Transverse colon (tissue), 4 donors: ENCODE measurements at regions not wholly inside any gene's neighbourhood (a gene's known extent, or its start where the extent isn't known, plus 50 kb on each side); places are given as distances from the start of the nearest gene placed in this dataset.

Source experiments
- POLR2AphosphoS5 ChIP-seq, 3 donors: sonication (generic); formaldehyde crosslinking; IDR thresholded peaks; one replicate each; pipeline ENCODE4 v1.6.1; 2016; ENCODE audit warnings: antibody characterized with exemption in 3 of 3
- TF ChIP-seq, protein P1 (sequence below), 5 experiments: fragments of 200-600 bp in 3 of 5; fragments of 450-650 bp in 2 of 5; sonication (generic) in 3 of 5; IDR thresholded peaks; 1 replicate in 2 of 5; 2 replicates in 3 of 5; pipeline ENCODE4 v1.5.1; 2016 to 2017; ENCODE audit warnings: antibody characterized with exemption in 5 of 5, inconsistent platforms in 3 of 5, mild to moderate bottlenecking in 2 of 5, moderate library complexity in 1 of 5

- TF ChIP-seq, protein P1, sequence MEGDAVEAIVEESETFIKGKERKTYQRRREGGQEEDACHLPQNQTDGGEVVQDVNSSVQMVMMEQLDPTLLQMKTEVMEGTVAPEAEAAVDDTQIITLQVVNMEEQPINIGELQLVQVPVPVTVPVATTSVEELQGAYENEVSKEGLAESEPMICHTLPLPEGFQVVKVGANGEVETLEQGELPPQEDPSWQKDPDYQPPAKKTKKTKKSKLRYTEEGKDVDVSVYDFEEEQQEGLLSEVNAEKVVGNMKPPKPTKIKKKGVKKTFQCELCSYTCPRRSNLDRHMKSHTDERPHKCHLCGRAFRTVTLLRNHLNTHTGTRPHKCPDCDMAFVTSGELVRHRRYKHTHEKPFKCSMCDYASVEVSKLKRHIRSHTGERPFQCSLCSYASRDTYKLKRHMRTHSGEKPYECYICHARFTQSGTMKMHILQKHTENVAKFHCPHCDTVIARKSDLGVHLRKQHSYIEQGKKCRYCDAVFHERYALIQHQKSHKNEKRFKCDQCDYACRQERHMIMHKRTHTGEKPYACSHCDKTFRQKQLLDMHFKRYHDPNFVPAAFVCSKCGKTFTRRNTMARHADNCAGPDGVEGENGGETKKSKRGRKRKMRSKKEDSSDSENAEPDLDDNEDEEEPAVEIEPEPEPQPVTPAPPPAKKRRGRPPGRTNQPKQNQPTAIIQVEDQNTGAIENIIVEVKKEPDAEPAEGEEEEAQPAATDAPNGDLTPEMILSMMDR (IDR thresholded peaks at IDR 0.05): no peak
- TF ChIP-seq POLR2AphosphoS5 (IDR thresholded peaks at IDR 0.05): no peak
These were observed 183.7 kb downstream of the DKK2 start for GRCh38 chr4:106852426-106852825.
